Caco-2 (cell line): ENCODE measurements at regions not wholly inside any gene's neighbourhood (a gene's known extent, or its start where the extent isn't known, plus 50 kb on each side); places are given as distances from the start of the nearest gene placed in this dataset.
"Not testable (repeated sequence)": the region's sequence is repeated elsewhere in the genome, so short reads cannot be mapped to it uniquely, and the experiment has no call there.

ENCODE experiments used
- BruUV-seq: library from RNA; stranded (reverse); fragments of 400-500 nt; replicated peaks from 2 replicates; lab custom pipeline; 2021; lab: Mats Ljungman, UMichigan
- CTCF ChIA-PET: fragments of 300-600 bp; sonication (Branson Sonifier 250); formaldehyde crosslinking; loops from one replicate; lab custom pipeline; 2022; ENCODE audit warnings: antibody characterized with exemption; lab: Charles Lee
- POLR2A ChIA-PET: fragments of 300-600 bp; sonication (Branson Sonifier 250); formaldehyde crosslinking; loops from one replicate; lab custom pipeline; 2022; ENCODE audit warnings: antibody characterized with exemption; lab: Charles Lee
- DNase-seq, 2 experiments: peaks; one replicate each; pipeline versions ENCODE4 v3.0.0 to v3.0.0-alpha.2; 2020 to 2022
- H3K27me3 ChIP-seq: replicated peaks from 2 replicates; pipeline ENCODE4 v1.6.0; 2011; ENCODE audit warnings: low read length; ENCODE audit not compliant: control insufficient read depth, insufficient read depth
- H3K36me3 ChIP-seq: 2 replicates; pipeline ENCODE4 v1.5.1; 2011; ENCODE audit warnings: low read length; ENCODE audit not compliant: control insufficient read depth, insufficient read depth
- H3K4me1 ChIP-seq: fragments of 250-450 bp; sonication (Bioruptor Pico); 2 replicates; pipeline ENCODE4 v1.5.1; 2020; ENCODE audit warnings: mild to moderate bottlenecking
- H3K4me3 ChIP-seq: 2 replicates; pipeline ENCODE4 v1.5.1; 2011; ENCODE audit warnings: low read depth, mild to moderate bottlenecking, control low read depth, low read length
- H3K9me3 ChIP-seq: fragments of 250-450 bp; sonication (Bioruptor Pico); 2 replicates; pipeline ENCODE4 v1.5.1; 2020; ENCODE audit warnings: mild to moderate bottlenecking, moderate library complexity
- H3K27ac Mint-ChIP-seq: one replicate; pipeline ENCODE4 v1.8.0; 2022; ENCODE audit warnings: mixed read lengths; ENCODE audit not compliant: unreplicated experiment
- H3K27me3 Mint-ChIP-seq: one replicate; pipeline ENCODE4 v1.8.0; 2022; ENCODE audit warnings: mixed read lengths; ENCODE audit not compliant: insufficient read depth, unreplicated experiment
- H3K36me3 Mint-ChIP-seq: one replicate; pipeline ENCODE4 v1.8.0; 2022; ENCODE audit warnings: mild to moderate bottlenecking, mixed read lengths; ENCODE audit not compliant: insufficient read depth, unreplicated experiment
- H3K4me1 Mint-ChIP-seq: one replicate; pipeline ENCODE4 v1.8.0; 2022; ENCODE audit warnings: low read depth, mixed read lengths; ENCODE audit not compliant: unreplicated experiment
- H3K4me3 Mint-ChIP-seq: one replicate; pipeline ENCODE4 v1.8.0; 2022; ENCODE audit warnings: mild to moderate bottlenecking, moderate library complexity, mixed read lengths; ENCODE audit not compliant: unreplicated experiment
- H3K9me3 Mint-ChIP-seq: one replicate; pipeline ENCODE4 v1.8.0; 2022; ENCODE audit warnings: mixed read lengths; ENCODE audit not compliant: unreplicated experiment
- CTCF ChIP-seq, 2 experiments: fragments of 200-600 bp in 1 of 2; IDR thresholded peaks; 1 replicate in 1 of 2; 2 replicates in 1 of 2; pipeline versions ENCODE4 v1.5.1 to v1.8.0; 2011 to 2022; ENCODE audit warnings: antibody characterized with exemption in 1 of 2, control low read depth in 1 of 2, inconsistent platforms in 1 of 2, low read depth in 1 of 2, low read length in 1 of 2, mild to moderate bottlenecking in 1 of 2, moderate library complexity in 1 of 2; ENCODE audit not compliant: insufficient read depth in 1 of 2, severe bottlenecking in 1 of 2, unreplicated experiment in 1 of 2
- intact Hi-C: fragments of 100-400 bp; cut with micrococcal nuclease; formaldehyde crosslinking; loops from one replicate; pipeline ENCODE4 v1.10.0; 2022; ENCODE audit not compliant: unreplicated experiment

- H3K36me3 Mint-ChIP-seq, intact Hi-C loops, H3K27me3 ChIP-seq, H3K4me3 Mint-ChIP-seq, H3K9me3 ChIP-seq, BruUV-seq, CTCF ChIA-PET, H3K36me3 ChIP-seq, H3K9me3 Mint-ChIP-seq, H3K4me1 Mint-ChIP-seq, H3K27ac Mint-ChIP-seq, DNase-seq, H3K4me1 ChIP-seq, H3K4me3 ChIP-seq, POLR2A ChIA-PET: not testable (repeated sequence)
- H3K27me3 Mint-ChIP-seq, result peaks cover 14% of the 10 kb centered on the region
Observed at GRCh38 chr13:24599019-24599791, 81.0 kb upstream of the ATP12A start.

- Mint-ChIP-seq H3K4me3 (no peak overlapping the region), H3K36me3 (no peaks in the 10 kb centered on the region), H3K4me1 (no peaks in the 10 kb centered on the region), H3K27ac (no peak overlapping the region), H3K27me3 (peaks cover 9% of the 10 kb centered on the region), H3K9me3 (no peaks in the 10 kb centered on the region)
- no peaks in the 10 kb centered on the region for H3K9me3 ChIP-seq
- ChIA-PET POLR2A (no interaction called here), CTCF (no interaction called here)
- no peaks in the 10 kb centered on the region for H3K27me3 ChIP-seq
- no peak overlapping the region for H3K4me3 ChIP-seq
- intact Hi-C loops, result no loop called here
- no peak for TF ChIP-seq CTCF (IDR thresholded peaks at IDR 0.05; ENCODE audit: insufficient read depth in 1 of 2, low read depth in 1 of 2, low read length in 1 of 2, severe bottlenecking in 1 of 2, unreplicated experiment in 1 of 2)
- H3K36me3 ChIP-seq, result no peaks in the 10 kb centered on the region
- no peaks in the 10 kb centered on the region for H3K4me1 ChIP-seq
- no peak for DNase-seq
- BruUV-seq, result no TSS peak
Observed at GRCh38 chr13:24605923-24606372, 74.3 kb upstream of the ATP12A start.

GRCh38 chr13:24606486-24607170 lies 73.6 kb upstream of the ATP12A start:
- POLR2A ChIA-PET, result no interaction called here
- CTCF ChIA-PET, result interaction anchor here (0.6 kb wide), 1 partner anchor 265 kb away, joined by 4 read pairs; no protein-coding TSS in a partner anchor

More at GRCh38 chr13:24606486-24607170, 73.6 kb upstream of the ATP12A start:
- Mint-ChIP-seq H3K9me3 (no peaks in the 10 kb centered on the region), H3K36me3 (no peaks in the 10 kb centered on the region), H3K27me3 (peaks cover 9% of the 10 kb centered on the region), H3K27ac (no peak overlapping the region), H3K4me3 (no peak overlapping the region), H3K4me1 (no peaks in the 10 kb centered on the region)
- Histone ChIP-seq H3K36me3 (no peaks in the 10 kb centered on the region), H3K27me3 (no peaks in the 10 kb centered on the region), H3K4me1 (no peaks in the 10 kb centered on the region), H3K9me3 (no peaks in the 10 kb centered on the region), H3K4me3 (no peak overlapping the region)
- DNase-seq, result no peak
- no TSS peak for BruUV-seq
- intact Hi-C loops, result no loop called here
- TF ChIP-seq CTCF (IDR thresholded peaks at IDR 0.05; ENCODE audit: insufficient read depth in 1 of 2, low read depth in 1 of 2, low read length in 1 of 2, severe bottlenecking in 1 of 2, unreplicated experiment in 1 of 2), result no peak
